GM18867 (cell line): ENCODE measurements at regions not wholly inside any gene's neighbourhood (a gene's known extent, or its start where the extent isn't known, plus 50 kb on each side); places are given as distances from the start of the nearest gene placed in this dataset.
"Not testable (repeated sequence)": the region's sequence is repeated elsewhere in the genome, so short reads cannot be mapped to it uniquely, and the experiment has no call there.

Source experiments
- ATAC-seq: cut with Tn5 transposase; IDR thresholded peaks from one replicate; pipeline ENCODE4 v1.9.1; 2021; ENCODE audit warnings: mild to moderate bottlenecking, moderate library complexity; ENCODE audit not compliant: unreplicated experiment

DNA sequence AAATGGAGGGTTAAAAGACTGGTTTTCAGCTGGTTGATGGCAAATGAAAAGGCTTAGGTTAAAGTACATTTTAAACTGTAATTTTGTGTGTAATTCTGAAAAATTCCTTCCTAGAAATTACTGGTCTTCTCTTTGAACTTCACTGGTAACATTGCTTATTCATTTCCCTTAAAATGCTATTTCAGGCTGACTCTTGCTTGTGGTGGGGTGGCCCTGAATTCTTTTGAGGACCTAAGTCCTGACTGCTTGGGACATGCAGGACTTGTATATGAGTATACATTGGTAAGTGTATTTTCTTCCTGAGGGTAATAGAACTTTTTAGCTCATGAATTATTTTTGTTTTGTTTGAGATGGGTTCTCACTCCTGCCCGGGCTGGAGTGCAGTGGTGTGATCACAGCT is 63.0 kb upstream of the ERV3-1 start:
- not testable (repeated sequence) for ATAC-seq

DNA sequence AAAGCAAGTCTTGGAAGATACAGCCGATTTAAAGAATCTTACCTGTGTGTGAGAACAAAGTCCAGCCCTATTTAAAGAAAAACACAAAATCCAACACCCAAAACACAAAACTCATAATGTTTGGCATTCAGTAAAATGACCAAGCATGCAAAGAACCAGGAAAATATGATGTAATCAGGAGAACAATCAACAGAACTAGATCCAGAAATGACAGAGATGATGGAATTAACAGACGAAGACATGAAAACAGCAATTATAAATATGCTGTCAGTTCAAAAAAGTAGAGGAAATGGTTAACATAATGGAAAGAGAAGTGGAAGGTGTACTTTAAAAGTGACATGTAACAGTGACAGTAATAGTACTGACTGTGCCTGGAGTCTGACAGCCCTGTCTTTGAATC is 56.1 kb upstream of the ERV3-1 start:
- ATAC-seq = not testable (repeated sequence)

DNA sequence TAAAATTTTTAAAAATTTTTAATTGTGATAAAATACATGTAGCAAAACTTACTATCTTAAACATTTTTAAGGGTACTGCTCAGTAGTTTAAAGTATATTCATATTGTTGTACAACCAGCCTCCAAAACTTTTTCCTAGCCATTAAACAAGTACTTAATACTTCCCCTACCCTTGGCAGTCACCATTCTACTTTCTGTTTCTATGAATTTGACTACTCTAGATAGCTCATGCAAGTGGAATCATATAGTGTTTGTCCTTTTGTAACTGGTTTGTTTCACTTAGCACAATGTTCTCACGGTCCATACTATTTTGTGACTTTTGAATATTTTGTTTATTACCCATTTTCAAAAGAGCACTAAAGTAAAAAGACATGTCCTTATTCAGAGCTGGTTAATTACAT is 52.8 kb upstream of the ERV3-1 start:
- peak; percentile 66 for ATAC-seq
